Peyer's patch (tissue), 4 donors: ENCODE measurements at regions not wholly inside any gene's neighbourhood (a gene's known extent, or its start where the extent isn't known, plus 50 kb on each side); places are given as distances from the start of the nearest gene placed in this dataset.

ENCODE experiments used
- CTCF ChIP-seq, 6 experiments: fragments of 450-650 bp in 4 of 6; fragments of 200-600 bp in 2 of 6; sonication (generic) in 1 of 6; IDR thresholded peaks; one replicate each; pipeline ENCODE4 v1.5.1; 2017 to 2019; ENCODE audit warnings: antibody characterized with exemption in 6 of 6, mild to moderate bottlenecking in 3 of 6, moderate library complexity in 1 of 6
- POLR2A ChIP-seq, 2 donors: fragments of 450-650 bp; IDR thresholded peaks; one replicate each; pipeline ENCODE4 v1.5.1; 2017; ENCODE audit warnings: antibody characterized with exemption in 2 of 2, mild to moderate bottlenecking in 2 of 2, moderate library complexity in 2 of 2

GRCh38 chr4:180292339-180292738 is 1950.9 kb upstream of the TENM3 start:
- TF ChIP-seq POLR2A (IDR thresholded peaks at IDR 0.05) (no peak), CTCF (IDR thresholded peaks at IDR 0.05) (no peak)
